ENCODE measurements at regions not wholly inside any gene's neighbourhood (a gene's known extent, or its start where the extent isn't known, plus 50 kb on each side); places are given as distances from the start of the nearest gene placed in this dataset.

- POLR2A ChIA-PET, result no interaction called here
- CTCF ChIA-PET, result no interaction called here
Measured at GRCh38 chr21:18191139-18191538, 53.5 kb upstream of the CHODL start.

- POLR2A ChIA-PET, result no interaction called here
- CTCF ChIA-PET, result no interaction called here
Measured at GRCh38 chr21:18178509-18178908, 66.1 kb upstream of the CHODL start.

- CTCF ChIA-PET, result no interaction called here
- POLR2A ChIA-PET, result no interaction called here
Measured at GRCh38 chr21:18174370-18174769, 70.3 kb upstream of the CHODL start.

GRCh38 chr21:18170829-18171228 is 73.8 kb upstream of the CHODL start:
- POLR2A ChIA-PET, result no interaction called here
- CTCF ChIA-PET, result no interaction called here

GRCh38 chr21:18170221-18170620 is 74.4 kb upstream of the CHODL start:
- CTCF ChIA-PET, result no interaction called here
- POLR2A ChIA-PET, result no interaction called here

- CTCF ChIA-PET, result no interaction called here
- POLR2A ChIA-PET, result no interaction called here
Measured at GRCh38 chr21:18168108-18168507, 76.5 kb upstream of the CHODL start.

- ChIA-PET CTCF (no interaction called here), POLR2A (no interaction called here)
Measured at GRCh38 chr21:18164933-18165332, 79.7 kb upstream of the CHODL start.

GRCh38 chr21:18164483-18164882 is 80.2 kb upstream of the CHODL start:
- ChIA-PET POLR2A (no interaction called here), CTCF (no interaction called here)

GRCh38 chr21:18163956-18164355 is 80.7 kb upstream of the CHODL start:
- CTCF ChIA-PET, result no interaction called here

GRCh38 chr21:18161841-18162240 is 82.8 kb upstream of the CHODL start:
- CTCF ChIA-PET, result no interaction called here
- POLR2A ChIA-PET, result no interaction called here

More at GRCh38 chr21:18163956-18164355, 80.7 kb upstream of the CHODL start:
- POLR2A ChIA-PET, result no interaction called here

GRCh38 chr21:18157406-18157805 is 87.2 kb upstream of the CHODL start:
- POLR2A ChIA-PET, result no interaction called here
- CTCF ChIA-PET, result no interaction called here

- ChIA-PET CTCF (no interaction called here), POLR2A (no interaction called here)
Measured at GRCh38 chr21:18155508-18156193, 89.0 kb upstream of the CHODL start.

GRCh38 chr21:18153063-18153462 is 91.6 kb upstream of the CHODL start:
- POLR2A ChIA-PET, result no interaction called here
- CTCF ChIA-PET, result no interaction called here

- CTCF ChIA-PET, result no interaction called here
- POLR2A ChIA-PET, result no interaction called here
Measured at GRCh38 chr21:18152371-18152770, 92.3 kb upstream of the CHODL start.

- CTCF ChIA-PET, result no interaction called here
- POLR2A ChIA-PET, result no interaction called here
Measured at GRCh38 chr21:18151046-18151445, 93.6 kb upstream of the CHODL start.

GRCh38 chr21:18148401-18148800 is 96.2 kb upstream of the CHODL start:
- CTCF ChIA-PET, result no interaction called here
- POLR2A ChIA-PET, result no interaction called here

GRCh38 chr21:18147678-18148077 is 97.0 kb upstream of the CHODL start:
- POLR2A ChIA-PET, result no interaction called here
- CTCF ChIA-PET, result no interaction called here

GRCh38 chr21:18146820-18147219 is 97.8 kb upstream of the CHODL start:
- CTCF ChIA-PET, result no interaction called here
- POLR2A ChIA-PET, result no interaction called here

GRCh38 chr21:18144339-18144738 is 100.3 kb upstream of the CHODL start:
- ChIA-PET POLR2A (no interaction called here), CTCF (no interaction called here)

- POLR2A ChIA-PET, result no interaction called here
Measured at GRCh38 chr21:18142655-18143054, 102.0 kb upstream of the CHODL start.

GRCh38 chr21:18138507-18138906 is 106.1 kb upstream of the CHODL start:
- ChIA-PET CTCF (no interaction called here), POLR2A (no interaction called here)

More at GRCh38 chr21:18142655-18143054, 102.0 kb upstream of the CHODL start:
- CTCF ChIA-PET, result no interaction called here

- CTCF ChIA-PET, result no interaction called here
- POLR2A ChIA-PET, result no interaction called here
Measured at GRCh38 chr21:18129526-18129925, 115.1 kb upstream of the CHODL start.

GRCh38 chr21:18118566-18118965 is 126.1 kb upstream of the CHODL start:
- POLR2A ChIA-PET, result no interaction called here
- CTCF ChIA-PET, result no interaction called here
